ENCODE measurements at regions not wholly inside any gene's neighbourhood (a gene's known extent, or its start where the extent isn't known, plus 50 kb on each side); places are given as distances from the start of the nearest gene placed in this dataset.
"Not testable (repeated sequence)": the region's sequence is repeated elsewhere in the genome, so short reads cannot be mapped to it uniquely, and the experiment has no call there.

- no peak for DNase-seq
Measured at GRCh38 chr1:232150770-232151548, 479.0 kb downstream of the SIPA1L2 start.

GRCh38 chr1:232149287-232150201 lies 480.4 kb downstream of the SIPA1L2 start:
- no peak for DNase-seq

- no peak for DNase-seq
Measured at GRCh38 chr1:232147215-232147614, 482.7 kb downstream of the SIPA1L2 start.

GRCh38 chr1:232146514-232146913 lies 483.4 kb downstream of the SIPA1L2 start:
- no peak for DNase-seq

- no peak for DNase-seq
Measured at GRCh38 chr1:232145768-232146167, 484.2 kb downstream of the SIPA1L2 start.

GRCh38 chr1:232144696-232145230 lies 485.2 kb downstream of the SIPA1L2 start:
- DNase-seq: no peak

GRCh38 chr1:232143315-232143886 lies 486.5 kb downstream of the SIPA1L2 start:
- no peak for DNase-seq

- DNase-seq: no peak
Measured at GRCh38 chr1:232142403-232143314, 487.3 kb downstream of the SIPA1L2 start.

- DNase-seq: not testable (repeated sequence)
Measured at GRCh38 chr1:232141167-232141448, 488.8 kb downstream of the SIPA1L2 start.

GRCh38 chr1:232140419-232141166 lies 489.3 kb downstream of the SIPA1L2 start:
- no peak for DNase-seq

- DNase-seq: no peak
Measured at GRCh38 chr1:232139444-232139843, 490.5 kb downstream of the SIPA1L2 start.

- no peak for DNase-seq
Measured at GRCh38 chr1:232138044-232138443, 491.9 kb downstream of the SIPA1L2 start.

GRCh38 chr1:232137066-232137465 lies 492.9 kb downstream of the SIPA1L2 start:
- no peak for DNase-seq

GRCh38 chr1:232136136-232136535 lies 493.8 kb downstream of the SIPA1L2 start:
- no peak for DNase-seq

GRCh38 chr1:232134365-232134764 lies 495.6 kb downstream of the SIPA1L2 start:
- DNase-seq: no peak

- no peak for DNase-seq
Measured at GRCh38 chr1:232132572-232132971, 497.4 kb downstream of the SIPA1L2 start.

GRCh38 chr1:232131715-232132391 lies 498.1 kb downstream of the SIPA1L2 start:
- DNase-seq: no peak

GRCh38 chr1:232130815-232131480 lies 499.0 kb downstream of the SIPA1L2 start:
- no peak for DNase-seq

- DNase-seq: no peak
Measured at GRCh38 chr1:232127190-232127589, 500.6 kb downstream of the DISC1 start.
